SU-DHL-6 (cell line): ENCODE measurements at regions not wholly inside any gene's neighbourhood (a gene's known extent, or its start where the extent isn't known, plus 50 kb on each side); places are given as distances from the start of the nearest gene placed in this dataset.

ENCODE experiments used
- H2AFZ ChIP-seq: fragments of 200-600 bp; sonication (generic); 2 replicates; pipeline ENCODE4 v1.6.1; 2014; ENCODE audit warnings: low read depth, mild to moderate bottlenecking, moderate library complexity, mixed read lengths, antibody characterized with exemption, low read length; ENCODE audit not compliant: severe bottlenecking
- H3F3A ChIP-seq: fragments of 200-600 bp; shearing (Covaris generic); 2 replicates; pipeline ENCODE4 v1.6.0; 2016; ENCODE audit warnings: antibody characterized with exemption, mild to moderate bottlenecking; ENCODE audit not compliant: insufficient read depth
- H3K27ac ChIP-seq: fragments of 200-600 bp; sonication (generic); 2 replicates; pipeline ENCODE4 v1.5.1; 2016; ENCODE audit warnings: low read depth, mild to moderate bottlenecking, low read length, moderate library complexity, mixed read lengths
- H3K27me3 ChIP-seq: fragments of 200-600 bp; sonication (generic), shearing (Covaris generic); 2 replicates; pipeline ENCODE4 v1.6.0; 2014; ENCODE audit warnings: mild to moderate bottlenecking, low read length
- H3K36me3 ChIP-seq: fragments of 200-600 bp; sonication (generic); 2 replicates; pipeline ENCODE4 v1.6.1; 2014; ENCODE audit warnings: mild to moderate bottlenecking, low read length, mixed read lengths
- H3K4me2 ChIP-seq: fragments of 300-600, 200-600 bp; shearing (Covaris generic), sonication (generic); 2 replicates; pipeline ENCODE4 v1.6.0; 2014; ENCODE audit warnings: low read length, low read depth, mild to moderate bottlenecking; ENCODE audit not compliant: poor library complexity, severe bottlenecking
- H3K4me3 ChIP-seq: fragments of 200-600 bp; sonication (generic); 2 replicates; pipeline ENCODE4 v1.5.1; 2014; ENCODE audit warnings: antibody characterized with exemption, low read length, mild to moderate bottlenecking, mixed read lengths; ENCODE audit not compliant: insufficient read depth, poor library complexity, severe bottlenecking
- H3K79me2 ChIP-seq: fragments of 200-600 bp; sonication (generic); 2 replicates; pipeline ENCODE4 v1.6.1; 2014; ENCODE audit warnings: mild to moderate bottlenecking, low read length, moderate library complexity; ENCODE audit not compliant: insufficient read depth
- H3K9ac ChIP-seq: fragments of 200-600 bp; sonication (generic); 2 replicates; pipeline ENCODE4 v1.7.0; 2014; ENCODE audit warnings: mild to moderate bottlenecking, low read length
- H3K9me2 ChIP-seq: fragments of 200-600 bp; sonication (generic); replicated peaks from 2 replicates; pipeline ENCODE4 v1.6.1; 2014; ENCODE audit warnings: low read length; ENCODE audit not compliant: insufficient read depth
- H3K9me3 ChIP-seq: fragments of 200-600 bp; sonication (generic); 2 replicates; pipeline ENCODE4 v1.6.1; 2014; ENCODE audit warnings: low read length, mixed read lengths; ENCODE audit not compliant: insufficient read depth
- H4K20me1 ChIP-seq: fragments of 200-600 bp; sonication (generic); 2 replicates; pipeline ENCODE4 v1.6.1; 2014; ENCODE audit warnings: low read depth, mild to moderate bottlenecking, antibody characterized with exemption, low read length, moderate library complexity, mixed read lengths
- EZH2phosphoT487 ChIP-seq: fragments of 200-600 bp; sonication (generic), shearing (Covaris generic); conservative IDR thresholded peaks from 2 replicates; pipeline ENCODE4 v1.6.1; 2018; ENCODE audit warnings: mild to moderate bottlenecking, antibody characterized with exemption, low read length, moderate library complexity, mixed read lengths
- TF ChIP-seq, protein P1 (sequence below): fragments of 200-600 bp; sonication (generic); IDR thresholded peaks from one replicate; pipeline ENCODE4 v1.5.1; 2017; ENCODE audit warnings: antibody characterized with exemption, mild to moderate bottlenecking, low read length, moderate library complexity; ENCODE audit not compliant: insufficient read depth, poor library complexity, severe bottlenecking

DNA sequence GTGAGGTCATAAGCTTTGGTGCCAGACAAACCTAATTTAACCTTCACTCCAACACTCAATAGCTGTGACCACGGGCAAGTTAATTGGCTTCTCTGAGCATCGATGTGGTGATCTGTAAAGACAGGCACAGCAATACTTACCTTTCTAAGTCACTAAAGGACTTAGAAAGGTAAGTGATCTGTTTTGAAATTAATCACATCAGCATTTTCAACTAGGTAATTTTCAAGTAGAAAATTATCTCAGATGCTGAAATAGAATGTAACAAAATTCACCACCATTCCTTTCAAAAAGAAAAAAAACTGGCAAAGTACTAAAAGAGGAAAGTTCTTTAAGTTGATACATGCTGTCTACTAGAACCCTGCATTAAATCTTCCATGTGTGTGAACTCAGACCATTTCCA is 354.5 kb downstream of the ICE1 start:
- Histone ChIP-seq H4K20me1 (no peaks in the 10 kb centered on the region), H3K27me3 (no peaks in the 10 kb centered on the region), H3K9ac (no peak overlapping the region), H3K36me3 (no peaks in the 10 kb centered on the region), H3K79me2 (no peaks in the 10 kb centered on the region), H3K9me2 (no peaks in the 10 kb centered on the region), H2AFZ (no peak overlapping the region), H3K9me3 (no peaks in the 10 kb centered on the region), H3F3A (no peaks in the 10 kb centered on the region), H3K27ac (no peak overlapping the region), H3K4me3 (no peak overlapping the region), H3K4me2 (no peak overlapping the region)
- no peak for TF ChIP-seq EZH2phosphoT487
- TF ChIP-seq, protein P1, sequence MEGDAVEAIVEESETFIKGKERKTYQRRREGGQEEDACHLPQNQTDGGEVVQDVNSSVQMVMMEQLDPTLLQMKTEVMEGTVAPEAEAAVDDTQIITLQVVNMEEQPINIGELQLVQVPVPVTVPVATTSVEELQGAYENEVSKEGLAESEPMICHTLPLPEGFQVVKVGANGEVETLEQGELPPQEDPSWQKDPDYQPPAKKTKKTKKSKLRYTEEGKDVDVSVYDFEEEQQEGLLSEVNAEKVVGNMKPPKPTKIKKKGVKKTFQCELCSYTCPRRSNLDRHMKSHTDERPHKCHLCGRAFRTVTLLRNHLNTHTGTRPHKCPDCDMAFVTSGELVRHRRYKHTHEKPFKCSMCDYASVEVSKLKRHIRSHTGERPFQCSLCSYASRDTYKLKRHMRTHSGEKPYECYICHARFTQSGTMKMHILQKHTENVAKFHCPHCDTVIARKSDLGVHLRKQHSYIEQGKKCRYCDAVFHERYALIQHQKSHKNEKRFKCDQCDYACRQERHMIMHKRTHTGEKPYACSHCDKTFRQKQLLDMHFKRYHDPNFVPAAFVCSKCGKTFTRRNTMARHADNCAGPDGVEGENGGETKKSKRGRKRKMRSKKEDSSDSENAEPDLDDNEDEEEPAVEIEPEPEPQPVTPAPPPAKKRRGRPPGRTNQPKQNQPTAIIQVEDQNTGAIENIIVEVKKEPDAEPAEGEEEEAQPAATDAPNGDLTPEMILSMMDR = no peak

DNA sequence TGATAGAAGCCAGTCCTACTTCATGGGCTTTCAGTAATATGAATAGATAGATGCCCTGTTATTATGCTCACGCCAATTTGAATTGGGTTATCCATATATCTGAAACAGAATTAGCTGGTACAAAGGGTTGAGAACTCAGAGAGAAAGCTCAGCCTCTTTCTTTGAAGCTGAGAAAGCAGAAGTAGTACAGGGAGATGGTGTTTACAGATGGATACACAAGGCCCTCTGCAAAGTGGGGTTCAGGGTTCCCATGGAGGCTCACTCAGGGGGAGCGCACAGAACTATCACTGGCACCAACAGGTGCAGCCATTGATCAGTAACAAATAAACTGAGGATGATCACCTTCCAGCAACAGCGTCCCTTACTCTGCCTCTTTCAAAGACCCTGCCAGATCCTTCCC is 349.7 kb downstream of the ICE1 start:
- Histone ChIP-seq H3K4me3 (no peak overlapping the region), H3K9me3 (no peaks in the 10 kb centered on the region), H3K27me3 (no peaks in the 10 kb centered on the region), H3K27ac (no peak overlapping the region), H3K9ac (no peak overlapping the region), H3K4me2 (no peak overlapping the region), H2AFZ (no peak overlapping the region), H3F3A (no peaks in the 10 kb centered on the region), H3K79me2 (no peaks in the 10 kb centered on the region), H3K9me2 (no peaks in the 10 kb centered on the region), H4K20me1 (no peaks in the 10 kb centered on the region), H3K36me3 (no peaks in the 10 kb centered on the region)
- TF ChIP-seq, protein P1 = no peak

DNA sequence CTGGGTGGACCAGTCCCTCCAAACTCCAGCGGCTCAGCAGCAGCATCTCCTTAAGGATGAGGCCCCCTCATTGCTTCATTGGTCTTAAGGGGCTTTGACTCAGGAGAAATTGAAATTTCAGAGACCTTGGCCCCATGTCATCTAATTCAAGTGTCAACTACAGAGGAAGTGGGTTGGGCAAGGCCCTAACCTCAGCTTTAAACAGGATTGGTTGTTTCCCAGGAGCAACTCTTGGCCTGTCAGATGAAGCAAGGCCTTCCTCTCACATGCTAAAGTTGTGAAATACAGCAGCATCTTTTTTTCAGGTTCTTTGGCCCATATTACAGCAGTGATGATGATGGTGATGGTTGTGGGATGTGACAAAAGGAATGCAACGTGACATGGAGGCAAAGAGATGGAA is 348.3 kb downstream of the ICE1 start:
- Histone ChIP-seq H3K36me3 (no peaks in the 10 kb centered on the region), H4K20me1 (no peaks in the 10 kb centered on the region), H3K79me2 (no peaks in the 10 kb centered on the region), H3K4me3 (no peak overlapping the region), H3F3A (no peaks in the 10 kb centered on the region), H3K9me3 (no peaks in the 10 kb centered on the region), H3K27me3 (no peaks in the 10 kb centered on the region), H3K27ac (no peak overlapping the region), H3K9me2 (no peaks in the 10 kb centered on the region), H3K4me2 (no peak overlapping the region), H2AFZ (no peak overlapping the region), H3K9ac (no peak overlapping the region)
- TF ChIP-seq EZH2phosphoT487 = no peak
- TF ChIP-seq, protein P1 = no peak
